ENCODE measurements at regions not wholly inside any gene's neighbourhood (a gene's known extent, or its start where the extent isn't known, plus 50 kb on each side); places are given as distances from the start of the nearest gene placed in this dataset.

DNA sequence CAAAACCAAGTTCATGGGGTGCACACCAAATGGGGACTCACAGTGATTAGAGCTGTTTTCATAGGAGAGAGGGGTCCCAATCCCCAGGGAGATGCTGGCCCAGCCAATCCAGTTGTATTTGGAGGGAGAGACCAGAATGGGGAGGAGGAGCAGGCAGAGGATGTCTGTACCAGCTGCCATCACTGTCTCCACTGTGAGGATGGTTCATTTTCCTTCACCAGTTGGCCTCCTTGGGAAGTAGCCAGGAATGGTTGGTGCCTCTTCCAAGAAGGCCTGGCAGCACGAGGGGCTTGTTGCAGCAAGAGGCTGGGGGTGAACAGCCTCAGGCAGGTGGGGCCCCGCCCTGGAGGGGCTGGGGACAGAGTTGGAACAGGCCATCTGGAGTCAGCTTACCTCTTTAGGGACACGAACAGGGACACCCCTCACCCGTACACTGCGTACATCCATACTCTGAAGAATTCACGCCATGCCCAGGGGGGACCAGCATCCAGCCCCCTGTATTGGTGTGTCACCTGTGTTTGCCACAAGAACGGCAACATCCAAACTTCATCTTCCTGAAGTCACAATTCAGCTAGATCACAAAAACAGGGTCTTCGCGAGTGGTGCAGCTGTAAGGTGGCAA is 161.7 kb upstream of the ZNF236 start:
- no peak overlapping the region for H3K27ac ChIP-seq (ENCODE audit: low read depth, low read length)
- 76 to 89% (median 83%) methylated on average over 9 of the region's 9 CpGs for WGBS, 3 donors

DNA sequence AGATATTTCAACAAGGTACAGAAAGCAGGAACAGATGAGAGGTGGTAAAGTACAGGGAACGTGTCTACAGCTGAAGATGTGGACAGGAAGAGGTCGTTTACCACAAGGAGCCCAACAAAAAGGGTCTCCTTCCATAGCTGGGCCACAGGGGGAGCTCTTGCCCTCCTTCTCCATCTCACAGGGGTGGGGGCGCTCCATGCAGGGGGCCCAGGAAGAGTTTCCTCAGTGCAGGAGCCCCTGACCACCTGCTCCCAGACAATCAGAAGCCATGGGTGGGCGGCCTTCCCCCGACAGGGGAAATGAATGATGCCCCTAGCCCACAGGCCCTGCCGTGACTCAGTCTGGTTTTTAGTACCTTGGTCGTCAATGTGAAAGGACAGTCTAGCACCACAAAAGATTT is 163.6 kb upstream of the ZNF516 start:
- H3K27ac ChIP-seq (ENCODE audit: low read depth, low read length): no peak overlapping the region
- 42 to 49% (median 47%) methylated on average over 7 of the region's 7 CpGs for WGBS, 3 donors

GRCh38 chr18:76657911-76658470 is 162.9 kb upstream of the ZNF516 start:
- H3K27ac ChIP-seq (ENCODE audit: low read depth, low read length): no peak overlapping the region
- WGBS, 3 donors: 44 to 72% (median 61%) methylated on average over 9 of the region's 9 CpGs

- 26 to 40% (median 30%) methylated on average over 8 of the region's 8 CpGs for WGBS, 3 donors
- H3K27ac ChIP-seq (ENCODE audit: low read depth, low read length): no peak overlapping the region
These were observed 162.1 kb upstream of the ZNF516 start for GRCh38 chr18:76656925-76657827.

GRCh38 chr18:76654577-76654976 is 159.5 kb upstream of the ZNF516 start:
- WGBS, 3 donors: 45 to 72% (median 69%) methylated on average over 4 of the region's 4 CpGs
- no peak overlapping the region for H3K27ac ChIP-seq (ENCODE audit: low read depth, low read length)

DNA sequence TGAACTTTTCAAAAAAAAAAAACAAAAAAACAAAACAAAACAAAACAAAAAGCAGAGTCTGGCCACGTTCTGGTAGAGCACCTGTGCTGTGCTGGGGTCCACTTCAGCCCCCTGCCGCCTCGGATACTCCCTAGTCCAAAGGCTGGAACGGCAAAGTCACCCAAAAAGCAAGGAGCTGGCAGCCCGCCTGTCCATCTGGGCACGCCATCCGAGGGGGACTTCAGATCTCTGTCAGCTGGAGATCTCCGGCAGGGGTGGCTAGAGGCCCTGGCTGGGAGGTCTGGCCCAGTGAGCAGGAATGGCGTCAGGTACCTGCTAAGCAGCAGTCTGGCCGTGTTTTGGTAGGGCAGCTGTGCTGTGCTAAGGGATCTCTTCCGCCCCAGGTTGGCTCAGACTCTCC is 152.3 kb upstream of the ZNF516 start:
- WGBS, 3 donors: 82 to 86% (median 85%) methylated on average over 11 of the region's 11 CpGs
- no peak overlapping the region for H3K27ac ChIP-seq (ENCODE audit: low read depth, low read length)

DNA sequence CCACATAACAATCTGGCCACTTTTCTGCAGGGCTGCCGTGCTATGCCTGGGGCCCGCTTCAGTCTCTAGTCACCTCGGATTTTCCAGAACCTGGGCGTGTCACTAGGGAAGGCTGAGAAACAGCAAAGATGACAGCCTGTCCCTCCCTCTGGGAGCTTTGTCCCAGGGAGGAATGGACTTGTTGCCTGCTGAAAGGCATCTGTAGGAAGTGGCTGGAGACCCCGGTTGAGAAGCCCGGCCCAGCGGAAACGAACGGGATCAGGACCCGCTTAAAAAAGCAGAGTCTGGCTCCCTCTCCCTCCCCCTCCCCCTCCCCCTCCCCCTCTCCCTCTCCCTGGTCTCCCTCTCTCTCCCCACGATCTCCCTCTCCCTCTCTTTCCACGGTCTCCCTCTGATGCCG is 149.5 kb upstream of the ZNF516 start:
- H3K27ac ChIP-seq (ENCODE audit: low read depth, low read length): no peak overlapping the region
- WGBS, 3 donors: 86 to 98% (median 89%) methylated on average over 10 to 11 of the region's 13 CpGs

- 75 to 88% (median 80%) methylated on average over 6 of the region's 6 CpGs for WGBS, 3 donors
- no peak overlapping the region for H3K27ac ChIP-seq (ENCODE audit: low read depth, low read length)
These were observed 149.0 kb upstream of the ZNF516 start for GRCh38 chr18:76643996-76644395.

DNA sequence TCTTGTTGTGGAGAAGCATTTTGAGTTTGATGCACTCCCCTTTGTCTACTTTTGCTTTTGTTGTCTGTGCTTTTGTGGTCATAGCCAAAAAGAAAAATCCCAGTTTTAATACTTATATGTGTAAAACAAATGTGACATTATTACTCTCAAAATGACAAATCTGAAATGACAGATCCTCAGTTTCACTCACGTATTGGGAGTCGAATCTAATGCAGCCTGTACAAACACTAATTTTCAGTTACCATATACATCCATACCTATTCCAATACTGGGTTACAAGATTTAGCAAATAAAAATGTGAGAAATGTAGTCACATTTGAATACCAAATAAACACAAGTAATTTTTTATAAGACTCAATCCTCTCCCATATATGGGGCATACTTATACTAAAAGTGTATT is 148.2 kb upstream of the ZNF516 start:
- H3K27ac ChIP-seq (ENCODE audit: low read depth, low read length): no peak overlapping the region
- WGBS, 3 donors: 87 to 92% (median 89%) methylated on average over 2 of the region's 2 CpGs

DNA sequence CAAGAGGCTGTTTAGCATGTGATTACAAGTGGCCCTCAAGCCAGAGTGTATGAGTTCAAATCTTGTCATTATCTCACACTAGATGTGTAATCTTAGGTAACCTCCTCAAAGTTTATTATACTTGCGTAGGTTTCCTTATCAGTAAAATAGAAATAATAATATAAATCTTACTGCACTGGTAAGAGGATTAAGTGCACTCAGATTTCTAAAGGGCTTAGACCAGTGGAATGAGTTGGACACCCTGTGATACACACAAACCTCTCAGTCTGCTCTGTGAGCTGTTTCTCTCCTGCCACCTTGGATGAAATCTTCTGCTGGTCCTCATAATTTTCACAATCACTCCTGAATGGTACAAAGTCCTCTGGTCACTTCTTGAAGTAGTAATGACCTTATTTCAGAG is 145.4 kb upstream of the ZNF516 start:
- 75 to 89% (median 77%) methylated on average over 1 of the region's 1 CpG for WGBS, 3 donors
- H3K27ac ChIP-seq (ENCODE audit: low read depth, low read length): no peak overlapping the region

GRCh38 chr18:76634564-76634963 is 139.5 kb upstream of the ZNF516 start:
- 31 to 53% (median 42%) methylated on average over 3 of the region's 3 CpGs for WGBS, 3 donors
- no peak overlapping the region for H3K27ac ChIP-seq (ENCODE audit: low read depth, low read length)

DNA sequence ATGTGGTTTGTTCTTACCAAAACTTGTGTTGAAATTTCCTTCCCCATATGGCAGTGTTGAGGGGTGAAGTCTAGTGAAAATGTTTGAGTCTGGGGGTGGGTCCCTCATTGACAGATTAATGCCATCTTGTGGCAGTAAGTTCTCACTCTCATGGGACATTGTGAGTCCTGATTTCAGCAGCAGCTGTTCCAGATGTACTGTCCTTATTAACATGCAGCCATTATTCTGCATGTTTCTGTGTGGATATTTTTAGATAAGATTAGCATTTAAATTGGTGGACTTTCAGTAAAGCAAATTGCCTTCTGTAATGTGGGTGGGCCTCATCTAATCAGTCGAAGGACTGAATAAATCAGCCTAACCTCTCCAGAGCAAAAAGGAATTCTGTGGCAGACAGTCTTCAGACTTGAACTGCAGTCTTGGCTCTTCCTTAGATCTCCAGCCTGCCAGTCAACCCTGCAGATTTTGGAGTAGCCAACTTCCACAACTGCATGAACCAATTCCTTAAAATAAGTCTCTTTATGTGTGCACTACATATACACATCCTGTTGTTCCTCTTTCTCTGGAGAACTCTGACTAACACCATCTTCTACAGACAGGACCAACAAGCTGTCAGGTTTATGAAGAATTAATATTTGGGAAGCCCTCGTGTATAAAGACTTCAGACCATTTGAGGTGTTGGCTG is 138.7 kb upstream of the ZNF516 start:
- no peak overlapping the region for H3K27ac ChIP-seq (ENCODE audit: low read depth, low read length)
- WGBS, 3 donors: 75 to 82% (median 75%) methylated on average over 2 of the region's 2 CpGs

DNA sequence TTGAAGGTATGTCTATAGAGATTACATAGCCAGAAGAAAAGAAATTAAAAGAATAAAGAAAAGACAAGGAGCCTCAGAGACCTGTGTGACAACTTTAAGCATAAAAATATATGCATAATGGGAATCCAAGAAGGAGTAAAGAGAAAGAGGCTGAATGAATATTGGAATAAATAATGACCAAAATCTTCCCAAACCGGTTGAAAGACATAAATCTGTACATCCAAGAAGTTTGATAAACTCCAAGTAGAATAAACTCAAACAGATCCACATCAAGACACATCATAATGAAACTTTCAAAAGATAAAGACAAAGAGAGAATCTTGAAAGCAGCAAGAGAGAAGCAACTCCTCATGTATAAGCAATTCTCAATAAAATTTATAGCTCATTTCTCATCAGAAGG is 132.4 kb upstream of the ZNF516 start:
- WGBS, 3 donors: 92 to 94% (median 93%) methylated on average over 1 of the region's 1 CpG
- H3K27ac ChIP-seq (ENCODE audit: low read depth, low read length): no peak overlapping the region

DNA sequence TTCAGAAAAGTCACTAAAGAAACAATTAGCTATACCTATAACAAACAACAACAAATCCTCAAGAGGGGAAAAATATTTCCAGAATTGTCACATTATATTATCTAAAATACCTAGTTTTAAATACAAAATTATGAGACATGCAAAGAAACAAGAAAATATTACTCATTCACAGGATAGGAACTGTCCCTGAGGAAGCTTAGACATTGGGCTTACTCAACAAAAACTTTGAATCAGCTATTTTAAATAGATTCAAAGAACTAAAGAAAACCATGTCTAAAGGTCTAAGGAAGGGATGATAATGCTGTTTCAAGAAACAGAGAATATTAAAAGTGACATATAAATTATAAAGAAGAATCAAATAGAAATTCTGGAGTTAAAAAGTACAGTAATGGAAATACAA is 131.9 kb upstream of the ZNF516 start:
- no peak overlapping the region for H3K27ac ChIP-seq (ENCODE audit: low read depth, low read length)

- WGBS, 3 donors: 85 to 90% (median 87%) methylated on average over 8 of the region's 8 CpGs
- H3K27ac ChIP-seq (ENCODE audit: low read depth, low read length): no peak overlapping the region
These were observed 127.6 kb upstream of the ZNF516 start for GRCh38 chr18:76622651-76623050.

- WGBS, 3 donors: 14 to 33% (median 31%) methylated on average over 12 of the region's 12 CpGs
- H3K27ac ChIP-seq (ENCODE audit: low read depth, low read length): no peak overlapping the region
These were observed 126.9 kb upstream of the ZNF516 start for GRCh38 chr18:76621782-76622495.

DNA sequence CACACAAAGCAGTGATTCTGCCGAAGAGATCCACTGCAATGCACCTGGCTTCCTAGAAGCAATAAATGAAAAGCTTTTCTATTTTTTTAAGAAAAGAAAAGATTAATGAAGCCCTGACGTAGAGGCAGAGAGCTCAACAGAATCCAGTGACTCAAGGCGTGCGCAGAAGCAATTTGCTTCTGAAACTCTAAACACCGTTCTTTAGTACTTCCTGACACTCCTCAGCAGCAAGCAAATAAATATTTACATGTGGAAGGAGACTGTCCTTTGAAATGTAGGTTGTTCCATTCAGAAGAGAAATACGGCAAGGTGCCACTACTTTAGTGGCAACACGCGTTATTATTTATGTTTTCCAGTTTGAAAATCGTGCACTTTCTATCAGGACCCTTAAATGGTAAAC is 126.2 kb upstream of the ZNF516 start:
- 46 to 61% (median 55%) methylated on average over 9 of the region's 9 CpGs for WGBS, 3 donors
- no peak overlapping the region for H3K27ac ChIP-seq (ENCODE audit: low read depth, low read length)

GRCh38 chr18:76620321-76621170 is 125.5 kb upstream of the ZNF516 start:
- no peak overlapping the region for H3K27ac ChIP-seq (ENCODE audit: low read depth, low read length)
- 21 to 43% (median 23%) methylated on average over 28 to 30 of the region's 30 CpGs for WGBS, 3 donors
